ENCODE measurements at regions not wholly inside any gene's neighbourhood (a gene's known extent, or its start where the extent isn't known, plus 50 kb on each side); places are given as distances from the start of the nearest gene placed in this dataset.

GRCh38 chr1:60345049-60345448 is 271.5 kb upstream of the C1orf87 start:
- Histone ChIP-seq H3K9ac (ENCODE audit: insufficient read depth, low read length, poor library complexity, severe bottlenecking) (no peak overlapping the region), H3K4me1 (ENCODE audit: control insufficient read depth in 1 of 2, insufficient read depth in 2 of 2, low read length in 2 of 2) (no peaks in the 10 kb centered on the region), H3K36me3 (replicated peaks in 1 of 2; ENCODE audit: control insufficient read depth in 1 of 2, insufficient read depth in 2 of 2, low read length in 2 of 2) (no peaks in the 10 kb centered on the region), H3K9me3 (replicated peaks in 1 of 2; ENCODE audit: control insufficient read depth in 1 of 2, insufficient read depth in 1 of 2, low read length in 2 of 2) (no peaks in the 10 kb centered on the region), H3K27me3 (ENCODE audit: control insufficient read depth in 2 of 2, insufficient read depth in 2 of 2, low read length in 2 of 2) (no peaks in the 10 kb centered on the region), H2AFZ (ENCODE audit: insufficient read depth, low read depth, low read length, poor library complexity, severe bottlenecking) (no peak overlapping the region), H3K4me3 (replicated peaks in 1 of 3; ENCODE audit: low read depth in 2 of 3, low read length in 3 of 3) (no peak overlapping the region), H4K20me1 (ENCODE audit: insufficient read depth, low read length) (no peaks in the 10 kb centered on the region), H3K27ac (ENCODE audit: low read depth in 1 of 2, low read length in 2 of 2) (no peak overlapping the region), H3K4me2 (replicated peaks; ENCODE audit: extremely low read depth, low read length, poor library complexity, severe bottlenecking) (no peak overlapping the region), H3K79me2 (ENCODE audit: insufficient read depth, low read length) (no peaks in the 10 kb centered on the region)
- H3K9me3 Mint-ChIP-seq: peaks cover 0 to 2% (median 0%) of the 10 kb centered on the region in 7 donors
- intact Hi-C loops (cut with micrococcal nuclease): no loop called here
- H3K36me3 Mint-ChIP-seq: no peaks in the 10 kb centered on the region
- TF ChIP-seq CTCF (IDR thresholded peaks at IDR 0.05): no peak
- no peaks in the 10 kb centered on the region for H3K4me1 Mint-ChIP-seq
- H3K27ac Mint-ChIP-seq: no peak overlapping the region
- no peak for DNase-seq
- no peaks in the 10 kb centered on the region for H3K27me3 Mint-ChIP-seq (ENCODE audit: low read depth in 3 of 3)
- 78% methylated on average over 2 of the region's 4 CpGs for whole genome bisulfite sequencing (ENCODE audit: insufficient coverage)
- no peak overlapping the region for H3K4me3 Mint-ChIP-seq

- Histone ChIP-seq H3K4me3 (replicated peaks in 1 of 3; ENCODE audit: low read depth in 2 of 3, low read length in 3 of 3) (no peak overlapping the region), H3K27me3 (ENCODE audit: control insufficient read depth in 2 of 2, insufficient read depth in 2 of 2, low read length in 2 of 2) (no peaks in the 10 kb centered on the region), H3K79me2 (ENCODE audit: insufficient read depth, low read length) (no peaks in the 10 kb centered on the region), H4K20me1 (ENCODE audit: insufficient read depth, low read length) (no peaks in the 10 kb centered on the region), H3K27ac (ENCODE audit: low read depth in 1 of 2, low read length in 2 of 2) (no peak overlapping the region), H3K4me2 (replicated peaks; ENCODE audit: extremely low read depth, low read length, poor library complexity, severe bottlenecking) (no peak overlapping the region), H2AFZ (ENCODE audit: insufficient read depth, low read depth, low read length, poor library complexity, severe bottlenecking) (no peak overlapping the region), H3K9me3 (replicated peaks in 1 of 2; ENCODE audit: control insufficient read depth in 1 of 2, insufficient read depth in 1 of 2, low read length in 2 of 2) (no peaks in the 10 kb centered on the region), H3K9ac (ENCODE audit: insufficient read depth, low read length, poor library complexity, severe bottlenecking) (no peak overlapping the region), H3K4me1 (ENCODE audit: control insufficient read depth in 1 of 2, insufficient read depth in 2 of 2, low read length in 2 of 2) (no peaks in the 10 kb centered on the region), H3K36me3 (replicated peaks in 1 of 2; ENCODE audit: control insufficient read depth in 1 of 2, insufficient read depth in 2 of 2, low read length in 2 of 2) (no peaks in the 10 kb centered on the region)
- intact Hi-C loops (cut with micrococcal nuclease): no loop called here
- Mint-ChIP-seq H3K27ac (no peak overlapping the region), H3K4me1 (no peaks in the 10 kb centered on the region), H3K9me3 (peaks cover 0 to 2% (median 0%) of the 10 kb centered on the region in 7 donors), H3K27me3 (ENCODE audit: low read depth in 3 of 3) (no peaks in the 10 kb centered on the region), H3K36me3 (no peaks in the 10 kb centered on the region), H3K4me3 (no peak overlapping the region)
- TF ChIP-seq CTCF (IDR thresholded peaks at IDR 0.05): no peak
- DNase-seq: no peak
- no CpG with 5 or more reads among the region's 2 CpGs for WGBS (ENCODE audit: insufficient coverage)
Measured at GRCh38 chr1:60343736-60344135, 270.2 kb upstream of the C1orf87 start.
